ENCODE measurements at regions not wholly inside any gene's neighbourhood (a gene's known extent, or its start where the extent isn't known, plus 50 kb on each side); places are given as distances from the start of the nearest gene placed in this dataset.
"Not testable (repeated sequence)": the region's sequence is repeated elsewhere in the genome, so short reads cannot be mapped to it uniquely, and the experiment has no call there.

- DNase-seq: no peak
Observed at GRCh38 chr5:145562931-145563330, 272.2 kb downstream of the PRELID2 start.

- DNase-seq: no peak
Observed at GRCh38 chr5:145558288-145558687, 276.9 kb downstream of the PRELID2 start.

GRCh38 chr5:145557345-145557744 is 277.8 kb downstream of the PRELID2 start:
- no peak for DNase-seq

- DNase-seq: no peak
Observed at GRCh38 chr5:145554399-145554798, 280.7 kb downstream of the PRELID2 start.

- DNase-seq: no peak
Observed at GRCh38 chr5:145553177-145553576, 282.0 kb downstream of the PRELID2 start.

- DNase-seq: no peak
Observed at GRCh38 chr5:145551714-145552113, 283.4 kb downstream of the PRELID2 start.

GRCh38 chr5:145548097-145548496 is 287.0 kb downstream of the PRELID2 start:
- DNase-seq: no peak

GRCh38 chr5:145544401-145544800 is 290.7 kb downstream of the PRELID2 start:
- DNase-seq: no peak

GRCh38 chr5:145543968-145544367 is 291.2 kb downstream of the PRELID2 start:
- DNase-seq: no peak

- DNase-seq: no peak
Observed at GRCh38 chr5:145540375-145540774, 294.8 kb downstream of the PRELID2 start.

GRCh38 chr5:145539201-145539600 is 295.9 kb downstream of the PRELID2 start:
- DNase-seq: no peak

GRCh38 chr5:145536133-145536532 is 299.0 kb downstream of the PRELID2 start:
- DNase-seq: no peak

- no peak for DNase-seq
Observed at GRCh38 chr5:145531038-145531734, 304.0 kb downstream of the PRELID2 start.

GRCh38 chr5:145521523-145521922 is 313.6 kb downstream of the PRELID2 start:
- no peak for DNase-seq

GRCh38 chr5:145521066-145521465 is 314.1 kb downstream of the PRELID2 start:
- no peak for DNase-seq

- DNase-seq: no peak
Observed at GRCh38 chr5:145520335-145520734, 314.8 kb downstream of the PRELID2 start.

- not testable (repeated sequence) for DNase-seq
Observed at GRCh38 chr5:145517588-145517987, 317.6 kb downstream of the PRELID2 start.

- DNase-seq: no peak
Observed at GRCh38 chr5:145511351-145511750, 323.8 kb downstream of the PRELID2 start.

GRCh38 chr5:145510769-145511168 is 324.4 kb downstream of the PRELID2 start:
- no peak for DNase-seq

- no peak for DNase-seq
Observed at GRCh38 chr5:145510324-145510723, 324.8 kb downstream of the PRELID2 start.

GRCh38 chr5:145509336-145510136 is 325.6 kb downstream of the PRELID2 start:
- DNase-seq: no peak

- DNase-seq: no peak
Observed at GRCh38 chr5:145506185-145506850, 328.8 kb downstream of the PRELID2 start.

GRCh38 chr5:145502906-145503305 is 332.2 kb downstream of the PRELID2 start:
- DNase-seq: no peak

- DNase-seq: no peak
Observed at GRCh38 chr5:145500710-145501109, 334.4 kb downstream of the PRELID2 start.

All from CD4-positive, alpha-beta T cell treated with Interleukin-4 for 4 hours (primary cell).